GM19467 (cell line): ENCODE measurements at regions not wholly inside any gene's neighbourhood (a gene's known extent, or its start where the extent isn't known, plus 50 kb on each side); places are given as distances from the start of the nearest gene placed in this dataset.

ENCODE experiments used
- ATAC-seq: cut with Tn5 transposase; IDR thresholded peaks from one replicate; pipeline ENCODE4 v1.9.1; 2021; ENCODE audit warnings: mild to moderate bottlenecking, moderate library complexity; ENCODE audit not compliant: unreplicated experiment

DNA sequence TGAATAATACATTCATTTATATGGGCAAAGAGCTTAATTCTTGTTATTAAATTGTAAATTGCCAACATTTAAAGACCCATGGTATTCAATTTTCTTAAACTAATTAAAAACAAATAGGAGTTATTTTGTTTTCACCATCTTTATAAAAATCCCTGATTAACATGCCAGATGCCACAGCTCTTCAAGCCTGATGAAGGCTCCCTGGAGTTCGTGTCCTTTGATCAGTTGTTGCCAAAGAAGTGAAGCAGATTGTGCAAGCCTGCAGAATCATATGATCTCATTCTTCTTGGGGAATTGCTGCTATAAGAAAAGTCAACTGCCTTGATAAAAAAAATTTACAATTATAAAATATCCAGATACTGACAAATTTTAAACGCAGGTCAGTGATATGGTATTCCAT lies 288.3 kb upstream of the PPFIA2 start:
- ATAC-seq = no peak

DNA sequence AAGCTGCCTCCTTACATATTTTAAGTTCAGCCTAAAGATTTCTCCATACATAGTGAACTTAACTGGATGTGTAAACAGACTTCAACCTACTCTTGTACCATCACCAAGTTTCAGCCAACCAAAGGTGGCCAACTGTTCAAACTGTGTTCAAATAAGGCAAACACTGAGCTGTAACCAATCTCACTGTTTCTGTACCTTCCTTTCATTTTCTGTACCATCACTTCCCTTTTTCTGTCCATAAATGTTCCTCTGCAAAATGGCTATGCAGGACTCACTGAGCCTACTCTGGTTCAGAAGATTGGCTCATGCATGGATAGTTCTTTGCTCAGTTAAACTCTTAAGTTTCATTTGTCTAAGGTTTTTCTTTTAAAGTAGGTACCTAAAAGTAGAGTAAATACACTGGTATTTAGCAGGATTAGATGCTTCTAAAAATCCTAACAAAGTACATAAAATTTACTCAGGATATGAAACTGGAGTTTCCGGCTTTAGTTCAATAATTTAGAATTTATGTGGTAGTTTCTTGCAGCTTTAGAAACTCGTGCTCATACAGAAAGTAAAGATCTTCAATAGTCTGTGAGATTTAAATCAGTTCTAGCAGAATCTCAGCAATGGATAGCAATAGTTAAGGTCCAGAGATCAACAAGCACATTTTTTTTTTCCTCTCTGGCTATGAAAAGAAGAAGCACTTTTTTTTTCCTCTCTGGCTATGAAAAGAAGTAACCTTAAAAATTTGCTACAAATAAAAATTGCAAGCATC lies 282.0 kb upstream of the PPFIA2 start:
- ATAC-seq = peak; percentile 88

DNA sequence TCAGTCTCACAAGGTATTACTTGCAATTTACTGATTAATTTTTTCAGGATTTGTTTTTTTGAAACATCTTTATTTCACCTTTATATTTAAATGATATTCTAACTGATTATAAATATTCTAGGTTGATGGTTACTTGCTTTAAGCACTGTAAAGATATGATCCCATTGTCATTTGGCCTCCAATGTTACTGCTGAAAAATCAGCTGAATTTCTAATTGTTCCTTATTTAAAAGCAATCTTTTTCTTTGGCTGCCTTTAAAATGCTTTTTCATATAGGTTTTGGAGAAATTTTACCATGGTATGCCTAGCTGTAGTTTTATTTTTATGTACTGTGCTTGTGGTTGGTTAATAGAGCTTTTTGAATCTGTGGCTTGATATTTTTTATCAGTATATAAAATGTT lies 275.6 kb upstream of the PPFIA2 start:
- no peak for ATAC-seq

DNA sequence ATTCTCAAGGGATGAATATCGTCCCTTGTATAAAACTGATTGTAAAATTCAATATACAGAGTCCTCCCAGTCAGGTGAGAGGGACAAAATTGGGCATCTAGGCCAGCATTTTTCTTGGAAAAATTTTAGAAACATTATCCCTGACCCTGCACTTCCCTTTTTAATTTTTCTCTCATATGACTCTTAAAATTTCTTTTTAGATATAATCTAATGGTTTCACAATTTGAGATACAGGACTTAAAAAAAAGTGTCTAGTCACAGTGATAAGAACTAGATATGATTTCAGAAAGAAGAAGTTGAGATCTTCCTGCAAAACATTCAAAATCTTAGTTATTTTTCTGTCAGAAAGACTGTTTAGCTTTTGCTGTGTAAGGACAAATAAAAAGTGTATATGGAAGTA lies 270.8 kb upstream of the PPFIA2 start:
- no peak for ATAC-seq

DNA sequence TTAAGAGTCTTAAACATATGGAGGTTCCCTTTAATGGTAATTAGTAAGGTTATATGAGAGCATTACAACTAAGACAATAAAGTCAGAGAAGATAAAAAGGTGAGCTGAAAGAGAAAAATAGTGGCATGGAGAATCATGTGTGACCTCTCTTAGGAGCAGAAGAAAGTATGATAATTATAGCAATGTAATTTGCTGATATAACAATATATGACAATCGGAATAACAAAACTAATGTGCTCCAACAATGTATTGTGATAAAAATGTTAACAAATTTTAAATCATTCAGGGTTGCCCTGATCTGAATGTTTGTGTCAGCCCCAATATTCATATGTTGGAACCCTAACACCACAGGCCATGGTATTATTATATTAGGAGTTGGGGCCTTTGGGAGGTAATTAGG lies 269.6 kb upstream of the PPFIA2 start:
- ATAC-seq = no peak

DNA sequence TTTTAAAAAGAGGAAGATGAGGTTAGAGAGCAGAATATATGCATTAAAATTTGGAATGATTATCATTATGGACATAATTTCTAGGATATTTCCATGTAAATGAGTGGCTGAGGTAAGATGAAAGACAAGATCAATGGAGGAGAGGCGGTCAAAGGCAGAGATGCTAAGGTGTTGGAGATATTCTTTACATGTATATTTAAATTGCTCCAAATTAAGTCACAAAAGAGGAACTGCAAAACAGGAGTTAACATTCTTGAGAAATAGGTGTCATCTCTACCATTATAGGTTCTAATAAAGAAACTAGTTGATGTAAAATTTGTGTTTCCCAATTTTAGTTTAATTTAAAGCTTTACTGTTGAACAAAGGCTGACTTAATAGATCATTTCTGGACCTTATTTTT lies 268.5 kb upstream of the PPFIA2 start:
- ATAC-seq = no peak

DNA sequence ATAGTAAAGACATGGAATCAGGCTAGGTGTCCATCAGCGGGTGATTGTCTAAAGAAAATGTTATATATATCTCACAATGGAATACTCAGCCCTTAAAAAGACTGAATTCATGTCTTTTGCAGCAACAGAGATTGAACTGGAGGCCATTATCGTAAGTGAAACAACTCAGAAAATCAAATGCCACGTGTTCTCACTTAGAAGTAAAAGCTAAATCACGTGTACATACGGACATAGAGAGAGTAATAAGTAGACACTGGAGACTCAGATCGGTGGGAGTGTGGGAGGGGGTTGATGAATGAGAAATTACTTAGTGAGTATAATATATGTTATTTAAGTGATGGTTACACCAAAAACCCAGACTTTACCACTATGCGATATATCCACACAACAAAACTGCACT lies 266.3 kb upstream of the PPFIA2 start:
- no peak for ATAC-seq

DNA sequence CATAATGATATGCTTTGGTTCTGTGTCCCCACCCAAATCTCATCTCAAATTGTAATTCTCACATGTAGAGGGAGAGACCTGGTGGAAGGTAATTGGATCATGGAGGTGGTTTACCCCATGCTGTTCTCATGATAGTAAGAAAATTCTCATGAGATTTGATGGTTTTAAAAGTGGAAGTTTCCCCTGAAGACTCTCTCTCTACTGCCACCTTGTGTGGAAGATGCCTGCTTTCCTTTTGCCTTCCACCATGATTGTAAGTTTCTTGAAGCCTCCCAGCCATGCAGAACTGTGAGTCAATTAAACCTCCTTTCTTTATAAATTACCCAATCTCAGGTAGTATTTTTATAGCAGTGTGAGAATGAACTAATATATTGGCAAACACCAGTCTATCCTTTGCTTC lies 260.4 kb upstream of the PPFIA2 start:
- ATAC-seq = no peak

DNA sequence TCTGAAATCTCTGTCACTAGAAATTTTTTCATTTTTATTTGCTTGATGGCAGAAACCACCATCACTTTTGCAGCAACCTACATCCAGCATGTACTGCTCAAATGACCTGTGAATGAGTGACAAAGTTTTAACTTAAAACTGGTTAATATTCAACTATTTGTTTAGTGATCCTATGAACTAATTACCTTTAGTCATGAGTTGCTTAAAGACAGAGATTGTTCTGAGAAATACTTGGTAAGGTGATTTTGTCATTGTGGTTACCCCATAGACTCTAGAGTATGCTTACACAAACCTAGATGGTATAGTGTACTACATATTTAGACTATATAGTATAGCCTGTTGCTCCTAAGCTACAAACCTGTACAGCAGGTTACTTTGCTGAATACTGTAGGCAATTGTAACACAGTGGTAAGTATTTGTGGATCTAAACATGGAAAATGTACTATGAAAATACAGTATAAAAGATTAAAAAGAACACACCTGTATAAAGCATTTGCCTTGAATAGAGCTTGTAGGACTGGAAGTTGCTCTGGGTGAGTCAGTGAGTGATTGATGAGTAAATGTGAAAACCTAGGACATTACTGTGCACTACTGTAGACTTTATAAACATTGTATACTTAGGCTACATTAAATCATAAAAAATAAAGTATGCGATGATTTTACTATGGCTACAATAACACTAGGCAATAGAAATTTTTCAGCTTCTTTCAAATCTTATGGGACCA lies 256.6 kb upstream of the PPFIA2 start:
- peak; percentile 95 for ATAC-seq

DNA sequence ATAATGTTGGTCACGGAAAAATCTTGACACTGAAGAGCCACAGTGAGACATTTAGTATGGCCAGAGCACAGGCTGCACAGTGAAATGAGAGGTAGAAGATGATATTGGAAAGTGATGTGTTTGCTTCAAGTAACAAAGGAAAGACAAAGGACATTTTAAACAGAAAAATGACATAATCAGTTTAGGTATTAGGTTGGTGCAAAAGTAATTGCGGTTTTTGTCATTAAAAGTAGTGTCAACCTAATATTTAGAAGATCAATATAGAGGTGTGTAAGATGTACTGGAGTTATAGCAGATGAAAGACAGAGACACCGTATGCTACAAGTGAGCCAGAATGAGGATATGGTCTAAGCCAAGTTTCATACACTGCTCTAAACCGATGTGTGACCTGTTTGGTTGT lies 253.0 kb upstream of the PPFIA2 start:
- ATAC-seq = no peak

DNA sequence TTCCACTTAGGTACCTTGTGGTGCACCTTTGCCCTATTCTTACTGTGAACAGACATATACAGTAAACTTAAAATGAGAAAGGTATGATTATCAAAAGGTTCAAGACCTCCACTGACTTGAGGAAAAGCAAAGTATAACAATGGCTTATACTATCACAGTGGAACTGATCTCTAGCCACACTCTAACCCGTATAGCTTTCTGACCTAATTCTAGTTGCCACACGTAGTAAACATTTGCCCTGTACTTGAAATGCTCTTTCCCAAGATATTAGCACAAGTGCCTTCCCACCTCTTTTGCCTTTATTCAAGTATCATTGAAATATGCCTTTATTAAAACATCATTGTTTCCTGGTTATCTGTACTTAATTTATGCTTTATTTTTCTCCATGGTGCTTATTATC lies 250.4 kb upstream of the PPFIA2 start:
- no peak for ATAC-seq

DNA sequence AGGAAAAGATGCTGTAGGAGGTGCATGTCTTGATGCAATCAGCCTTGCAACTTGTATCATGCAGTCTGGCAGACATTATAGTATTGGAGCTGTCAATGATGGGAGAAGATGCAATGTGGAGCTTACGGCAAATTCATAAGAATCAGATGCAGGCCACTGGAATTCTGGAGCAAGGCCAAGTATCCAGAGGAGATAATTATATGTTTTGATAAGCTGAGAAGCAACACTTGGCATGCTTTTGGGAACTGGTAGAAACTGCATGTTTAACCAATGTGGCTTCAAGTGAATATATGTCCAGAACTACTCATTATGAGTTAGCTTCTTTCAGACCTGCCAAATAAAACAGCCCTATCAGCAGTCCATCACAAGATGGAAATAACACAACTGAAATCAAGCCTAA lies 249.1 kb upstream of the PPFIA2 start:
- ATAC-seq = no peak

DNA sequence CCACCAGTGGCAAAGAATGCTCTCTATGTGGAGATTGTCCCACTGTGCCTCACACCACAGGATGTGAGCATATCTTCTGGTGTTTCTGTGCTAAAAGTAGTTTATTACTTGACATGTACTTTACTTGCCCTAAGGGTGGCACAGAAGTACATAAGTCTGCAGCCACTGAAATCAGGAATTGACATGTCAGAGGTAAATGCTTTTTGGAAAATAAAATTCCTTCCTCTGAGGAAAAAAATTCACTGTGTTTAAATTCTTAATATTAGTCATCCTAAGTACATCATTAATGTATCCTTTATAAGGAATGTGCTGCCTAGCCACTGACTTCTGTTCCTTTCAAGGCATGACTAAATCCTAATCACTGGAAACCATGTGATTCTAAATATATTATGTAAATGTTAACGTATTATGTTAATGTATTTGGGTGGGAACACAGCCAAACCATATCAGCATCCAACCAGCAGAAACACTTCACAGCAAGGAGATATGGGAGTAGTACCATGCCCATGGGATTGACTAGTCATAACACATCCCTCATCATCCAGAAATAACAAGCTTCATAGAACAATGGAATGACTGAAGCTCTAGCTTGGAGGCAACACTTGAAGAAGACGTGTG lies 239.7 kb upstream of the PPFIA2 start:
- no peak for ATAC-seq

DNA sequence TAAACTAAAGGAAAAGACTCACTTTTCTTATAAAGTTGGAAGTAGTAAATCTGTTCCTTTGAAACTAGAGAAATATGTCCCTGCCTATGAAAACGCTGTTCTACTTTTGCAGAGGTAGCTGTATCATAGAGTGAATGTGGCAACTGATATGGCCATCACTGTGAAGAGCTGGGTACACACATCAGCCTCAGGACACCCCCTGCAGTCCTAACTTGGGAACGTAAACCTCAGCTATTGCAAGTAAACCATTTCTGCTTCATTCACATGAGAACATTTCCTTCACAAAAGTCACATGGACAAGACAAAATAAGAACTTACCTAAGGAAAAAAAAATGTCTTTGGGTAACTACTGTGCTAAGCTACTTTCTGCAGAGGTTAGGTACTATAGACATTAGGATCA lies 233.3 kb upstream of the PPFIA2 start:
- ATAC-seq = peak; percentile 55

DNA sequence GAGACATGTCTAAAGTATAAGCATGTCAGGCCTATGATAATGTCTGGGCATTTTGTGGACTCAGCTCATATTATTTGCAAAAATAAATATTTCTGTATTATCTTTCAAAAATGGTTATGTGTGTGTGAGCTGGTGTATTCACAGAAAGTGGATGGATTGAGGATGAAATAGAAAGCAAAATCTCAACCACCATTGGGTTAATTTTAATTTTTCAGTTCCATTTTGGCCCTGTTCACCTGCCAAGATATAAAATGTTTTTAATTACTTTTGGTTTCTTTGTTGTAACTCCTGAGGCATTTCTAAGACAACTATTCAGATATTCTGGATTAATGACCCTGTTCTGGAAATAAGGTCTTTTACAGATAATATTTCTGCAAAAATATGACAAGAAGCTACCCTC lies 232.7 kb upstream of the PPFIA2 start:
- no peak for ATAC-seq

DNA sequence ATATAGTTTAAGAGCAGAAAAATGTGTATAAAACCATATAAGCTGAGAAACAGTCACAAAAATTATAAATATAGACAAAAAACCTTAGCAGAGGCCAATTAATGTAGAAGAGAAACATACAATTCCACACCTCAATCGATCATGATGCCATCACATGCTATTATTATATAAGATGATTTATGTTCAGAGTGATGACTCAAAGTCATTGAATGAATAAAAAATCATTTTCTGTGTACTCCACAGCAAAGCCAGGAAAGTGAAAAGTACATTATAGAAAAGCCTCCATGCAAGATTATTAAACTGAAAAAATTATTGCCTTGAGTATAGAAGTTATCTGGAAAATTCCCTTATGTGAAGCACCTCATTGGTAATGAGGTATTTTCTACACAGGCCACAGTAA lies 229.2 kb upstream of the PPFIA2 start:
- ATAC-seq = no peak

DNA sequence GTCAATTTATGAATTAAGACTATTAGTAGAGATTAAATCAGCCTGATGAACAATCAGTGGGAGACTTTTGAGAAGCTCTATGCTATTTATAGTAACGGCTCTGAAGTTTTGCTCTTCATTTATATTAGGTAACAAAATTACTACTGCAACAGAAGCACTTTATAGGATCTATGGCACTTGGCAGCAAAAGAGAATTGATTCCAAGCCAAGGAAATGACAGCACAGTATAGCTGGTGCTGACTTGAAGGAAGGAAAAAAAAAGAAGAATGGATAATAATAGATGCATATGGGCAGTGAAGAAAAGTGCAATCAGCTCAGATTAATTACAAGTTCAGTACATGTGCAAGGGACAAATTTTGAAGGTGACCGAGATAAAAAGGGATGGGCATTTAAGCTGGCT lies 228.2 kb upstream of the PPFIA2 start:
- no peak for ATAC-seq

DNA sequence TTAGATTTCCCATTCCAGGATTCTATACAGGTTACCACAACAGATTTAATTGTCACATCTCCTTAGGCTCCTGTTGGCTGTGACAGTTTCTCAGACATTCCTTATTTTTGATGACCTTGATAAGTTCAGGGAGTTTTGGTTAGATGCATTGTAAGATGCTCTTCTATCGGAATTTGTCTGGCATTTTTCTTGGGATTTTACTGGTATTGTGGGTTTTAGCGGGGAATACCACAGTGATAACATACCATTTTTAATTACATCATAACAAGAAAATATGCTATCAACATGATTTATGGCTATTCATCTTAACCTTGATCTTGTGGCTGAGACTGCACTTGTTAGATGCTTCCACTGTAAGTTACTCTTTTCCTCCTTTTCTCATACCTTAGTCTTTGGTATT lies 217.5 kb upstream of the PPFIA2 start:
- ATAC-seq = no peak

DNA sequence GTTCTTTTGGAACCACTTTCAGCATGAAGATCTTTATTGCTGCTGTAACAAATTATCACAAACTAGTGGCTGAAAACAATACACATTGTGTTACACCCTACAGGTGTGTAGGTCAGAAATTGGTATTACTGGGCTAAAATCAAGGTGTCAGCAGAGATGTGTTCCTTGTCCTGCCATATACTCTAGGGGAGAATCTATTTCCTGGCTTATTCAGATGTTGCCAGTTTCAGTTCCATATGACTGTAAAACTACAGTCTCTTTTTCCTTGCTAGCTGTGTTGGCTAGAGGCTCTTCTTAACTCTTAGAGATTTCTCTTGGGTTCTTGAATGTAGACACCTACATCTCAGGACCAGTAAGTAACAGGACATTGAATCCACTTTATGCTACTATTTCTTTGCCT lies 215.6 kb upstream of the PPFIA2 start:
- ATAC-seq = no peak

DNA sequence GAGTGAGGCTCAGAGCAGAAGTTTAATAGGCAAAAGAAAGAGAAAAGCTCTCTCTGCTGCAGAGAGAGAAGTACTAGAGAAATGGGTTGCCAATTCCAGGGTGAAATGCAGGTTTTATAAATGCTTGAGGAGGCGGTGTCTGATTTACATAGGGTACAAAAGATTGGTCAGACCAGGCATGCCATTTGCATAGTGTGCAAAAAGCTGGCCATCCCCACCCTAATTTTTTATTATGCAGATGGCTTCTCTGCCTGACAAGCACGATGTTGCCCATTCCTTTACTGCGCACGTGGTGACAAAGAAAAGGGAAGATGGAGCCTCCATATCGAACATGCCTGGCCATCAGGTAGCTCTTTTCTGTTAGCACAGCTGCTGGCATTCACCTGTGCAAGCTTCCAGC lies 209.3 kb upstream of the PPFIA2 start:
- no peak for ATAC-seq

DNA sequence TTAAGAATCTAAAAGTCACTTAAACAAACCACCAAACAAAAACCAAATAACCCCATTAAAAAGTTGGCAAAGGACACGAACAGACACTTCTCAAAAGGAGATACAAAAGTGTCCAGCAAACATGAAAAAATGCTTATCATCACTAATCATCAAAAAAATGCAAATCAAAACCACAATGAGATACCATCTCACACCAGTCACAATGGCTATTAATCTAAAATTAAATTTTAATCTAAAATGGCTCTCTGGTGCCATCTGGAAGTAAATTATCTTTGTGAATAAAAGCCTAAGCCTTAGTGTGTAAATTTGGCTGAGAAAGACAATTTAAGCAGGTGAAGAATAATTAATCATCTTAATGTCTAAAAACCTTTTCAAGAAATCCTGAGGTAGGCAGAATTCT lies 204.5 kb upstream of the PPFIA2 start:
- no peak for ATAC-seq

DNA sequence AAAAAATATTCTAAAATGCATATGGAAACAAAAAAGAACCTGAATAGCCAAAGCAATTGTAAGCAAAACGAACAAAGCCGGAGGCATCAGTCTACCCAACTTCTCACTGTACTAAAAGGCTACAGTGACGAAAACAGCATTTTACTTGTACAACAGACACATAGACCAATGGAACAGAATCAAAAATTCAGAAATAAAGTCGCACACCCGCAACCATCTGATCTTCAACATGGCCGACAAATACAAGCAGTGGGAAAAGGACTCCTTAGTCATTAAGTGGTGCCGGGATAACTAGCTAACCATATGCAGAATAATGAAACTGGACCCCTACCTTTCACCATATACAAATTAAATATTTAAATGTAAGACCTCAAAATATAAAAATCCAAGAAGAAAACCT lies 203.9 kb upstream of the PPFIA2 start:
- no peak for ATAC-seq
